ENCODE measurements at regions not wholly inside any gene's neighbourhood (a gene's known extent, or its start where the extent isn't known, plus 50 kb on each side); places are given as distances from the start of the nearest gene placed in this dataset.
"Not testable (repeated sequence)": the region's sequence is repeated elsewhere in the genome, so short reads cannot be mapped to it uniquely, and the experiment has no call there.

- FAIRE-seq, result no peak
These were observed 161.0 kb downstream of the SKIDA1 start for GRCh38 chr10:21364196-21365114.

DNA sequence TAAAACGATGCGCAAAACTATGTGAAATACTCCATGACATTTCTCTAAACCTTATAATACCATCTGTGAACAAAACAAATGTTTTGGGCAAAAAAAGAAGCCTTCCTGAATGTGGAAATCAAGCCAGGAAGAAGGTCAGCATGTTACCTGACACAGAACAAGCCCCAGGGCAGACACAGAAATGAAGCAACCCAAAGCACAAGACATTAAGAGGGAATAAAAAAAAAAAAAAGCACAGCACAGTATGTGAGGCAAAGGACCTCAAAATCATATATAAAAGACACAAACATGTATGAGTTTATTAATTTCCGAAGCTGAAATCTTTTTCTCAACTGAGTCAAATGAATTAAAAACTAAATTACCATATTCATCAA is 161.8 kb downstream of the SKIDA1 start:
- FAIRE-seq, result no peak

DNA sequence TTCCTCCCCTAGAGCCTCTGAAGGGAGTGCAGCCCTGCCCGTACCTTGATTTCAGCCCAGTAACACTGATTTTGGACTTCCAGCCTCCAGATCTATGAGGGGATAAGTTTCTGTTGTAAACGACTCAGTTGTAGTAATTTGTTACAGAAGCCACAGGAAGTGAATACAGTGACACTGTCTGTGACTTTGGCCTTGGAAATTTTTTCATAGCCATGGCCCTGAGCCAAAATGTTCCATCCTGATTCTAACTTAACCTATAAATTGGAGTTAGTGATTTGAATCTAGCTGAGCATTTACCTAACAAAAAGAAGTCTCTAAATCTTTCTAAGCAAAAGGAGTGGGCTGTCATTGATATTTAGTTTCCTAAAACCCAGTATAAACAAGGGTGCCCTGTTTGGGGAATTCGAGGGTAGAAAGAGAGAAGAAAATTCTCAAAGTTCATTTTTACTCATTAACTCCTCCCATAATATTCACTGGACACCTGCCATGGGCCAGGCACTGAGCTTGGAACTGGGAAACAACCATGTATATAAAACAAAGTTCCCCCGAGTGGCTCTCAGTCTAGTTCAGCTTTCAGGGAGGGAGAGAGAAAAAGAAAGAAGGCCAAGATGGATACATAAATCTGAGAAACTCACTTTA is 162.3 kb downstream of the SKIDA1 start:
- FAIRE-seq, result no peak

DNA sequence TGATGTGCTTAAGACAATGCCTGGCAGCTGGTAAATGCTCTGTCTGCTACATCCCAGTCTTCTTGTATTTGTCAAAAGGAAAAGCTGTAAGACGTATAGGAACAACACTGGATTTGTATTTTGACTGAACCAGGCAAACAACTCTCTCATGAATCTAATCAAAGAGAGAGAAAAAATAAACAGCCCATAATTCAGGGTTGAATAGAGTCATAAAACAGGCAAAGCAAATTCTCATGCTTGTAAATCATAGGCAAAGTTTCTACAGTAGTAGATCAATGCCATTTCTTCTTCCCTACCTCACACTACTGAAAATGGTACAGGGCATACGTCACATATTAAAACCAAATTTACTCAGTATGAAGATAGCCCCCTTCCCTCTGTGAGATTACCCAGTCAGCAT is 166.3 kb downstream of the SKIDA1 start:
- no peak for FAIRE-seq

DNA sequence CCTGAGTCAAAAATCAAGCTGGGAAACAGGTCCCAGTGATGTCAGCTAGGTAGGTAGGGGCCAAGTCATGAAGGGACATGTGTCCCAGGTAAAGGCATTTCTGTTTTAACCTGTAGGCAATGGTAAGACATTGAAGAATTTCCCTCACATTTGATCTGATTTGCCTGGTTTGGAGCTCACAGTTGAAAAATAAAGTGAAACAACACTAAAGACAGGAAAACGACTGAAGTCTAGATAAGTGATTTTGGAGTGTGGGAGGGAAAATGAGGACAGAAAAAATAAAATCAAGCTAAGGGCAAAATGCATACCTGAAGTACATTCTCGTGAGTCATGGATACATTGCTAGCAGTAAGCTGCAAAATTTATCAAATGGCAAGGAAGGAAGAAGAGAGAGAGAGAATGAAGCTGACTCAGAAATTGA is 169.9 kb downstream of the SKIDA1 start:
- no peak for FAIRE-seq

- FAIRE-seq, result no peak
These were observed 172.6 kb downstream of the SKIDA1 start for GRCh38 chr10:21352886-21353285.

DNA sequence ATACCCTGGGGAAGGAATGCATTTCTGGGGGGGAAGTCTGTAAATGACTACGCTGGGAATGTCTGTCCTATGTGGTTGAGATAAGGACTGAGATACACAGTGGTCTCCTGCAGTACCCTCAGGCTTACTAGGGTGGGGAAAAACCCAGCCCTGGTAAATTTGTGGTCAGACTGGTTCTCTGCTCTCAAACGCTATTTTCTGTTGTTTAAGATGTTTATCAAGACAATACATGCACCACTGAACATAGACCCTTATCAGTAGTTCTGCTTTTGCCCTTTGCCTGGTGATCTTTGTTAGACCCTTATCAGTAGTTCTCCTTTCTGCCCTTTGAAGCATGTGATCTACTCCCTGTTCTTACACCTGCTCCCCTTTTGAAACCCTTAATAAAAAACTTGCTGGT is 173.9 kb downstream of the SKIDA1 start:
- FAIRE-seq, result not testable (repeated sequence)

- FAIRE-seq, result no peak
These were observed 175.6 kb downstream of the SKIDA1 start for GRCh38 chr10:21349912-21350286.

DNA sequence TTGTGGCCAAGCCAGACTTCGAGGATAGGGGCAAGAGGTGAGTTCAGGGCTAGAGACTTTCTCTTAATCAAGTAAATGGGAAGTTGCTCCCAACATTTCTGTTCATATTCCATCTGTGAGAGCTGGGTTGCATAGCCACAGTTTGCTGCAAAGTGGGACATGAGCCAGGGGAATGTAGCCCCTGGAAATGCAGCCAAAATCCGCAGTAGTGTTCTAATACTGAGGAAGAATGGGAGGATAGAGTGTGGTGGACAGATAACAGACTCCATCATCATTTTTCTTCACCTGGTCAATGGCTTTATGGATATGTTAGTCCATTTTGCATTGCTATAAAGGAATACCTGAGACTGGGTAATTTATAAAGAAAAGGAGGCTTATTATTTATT is 177.7 kb downstream of the SKIDA1 start:
- FAIRE-seq, result no peak

- FAIRE-seq, result no peak
These were observed 178.3 kb downstream of the SKIDA1 start for GRCh38 chr10:21347043-21347784.

DNA sequence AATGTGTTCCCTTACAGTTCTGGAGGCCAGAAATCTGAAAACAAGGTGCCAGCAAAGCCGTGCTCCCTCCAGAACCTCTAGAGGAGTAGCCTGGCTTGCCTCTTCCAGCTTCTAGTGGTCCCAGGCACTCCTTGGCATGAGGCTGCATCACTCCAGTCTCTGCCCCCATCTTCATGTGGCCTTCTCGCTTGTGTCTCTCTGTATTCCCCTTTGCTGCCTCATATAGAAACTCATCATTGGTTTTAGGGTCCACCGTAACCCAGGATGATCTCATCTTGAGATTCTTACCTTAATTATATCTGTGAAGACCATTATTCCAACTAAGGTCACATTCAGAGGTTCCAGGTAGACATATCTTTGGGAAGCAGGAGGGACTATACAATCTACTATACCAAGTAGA is 182.4 kb downstream of the SKIDA1 start:
- no peak for FAIRE-seq

GRCh38 chr10:21342499-21342898 is 183.0 kb downstream of the SKIDA1 start:
- FAIRE-seq, result not testable (repeated sequence)

- FAIRE-seq, result no peak
These were observed 185.2 kb downstream of the SKIDA1 start for GRCh38 chr10:21340331-21340730.

DNA sequence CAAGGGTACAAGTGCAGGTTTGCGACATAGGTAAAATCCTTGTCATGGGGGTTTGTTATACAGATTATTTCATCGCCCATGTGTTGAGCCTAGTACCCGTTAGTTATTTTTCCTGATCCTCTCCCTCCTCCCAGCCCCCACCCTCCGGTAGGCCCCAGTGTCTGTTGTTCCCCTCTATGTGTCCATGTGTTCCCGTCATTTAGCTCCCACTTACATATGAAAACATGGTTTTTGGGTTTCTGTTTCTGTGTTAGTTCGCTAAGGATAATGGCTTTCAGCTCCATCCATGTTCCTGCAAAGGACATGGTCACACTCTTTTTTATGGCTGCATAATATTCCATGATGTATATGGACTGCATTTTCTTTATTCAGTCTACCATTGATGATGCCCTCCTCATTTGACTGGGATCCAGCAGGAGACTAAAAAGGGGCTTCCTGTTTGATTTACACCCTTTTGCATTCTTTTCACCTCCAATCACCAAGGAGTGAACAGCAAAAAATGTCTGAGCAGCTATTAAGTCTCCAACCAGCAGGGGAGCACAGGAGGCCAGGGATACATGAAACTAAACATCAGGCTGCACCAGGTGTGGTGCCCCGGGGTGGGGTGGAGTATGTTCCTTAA is 188.2 kb downstream of the SKIDA1 start:
- no peak for FAIRE-seq

- no peak for FAIRE-seq
These were observed 188.9 kb downstream of the SKIDA1 start for GRCh38 chr10:21336476-21337170.

DNA sequence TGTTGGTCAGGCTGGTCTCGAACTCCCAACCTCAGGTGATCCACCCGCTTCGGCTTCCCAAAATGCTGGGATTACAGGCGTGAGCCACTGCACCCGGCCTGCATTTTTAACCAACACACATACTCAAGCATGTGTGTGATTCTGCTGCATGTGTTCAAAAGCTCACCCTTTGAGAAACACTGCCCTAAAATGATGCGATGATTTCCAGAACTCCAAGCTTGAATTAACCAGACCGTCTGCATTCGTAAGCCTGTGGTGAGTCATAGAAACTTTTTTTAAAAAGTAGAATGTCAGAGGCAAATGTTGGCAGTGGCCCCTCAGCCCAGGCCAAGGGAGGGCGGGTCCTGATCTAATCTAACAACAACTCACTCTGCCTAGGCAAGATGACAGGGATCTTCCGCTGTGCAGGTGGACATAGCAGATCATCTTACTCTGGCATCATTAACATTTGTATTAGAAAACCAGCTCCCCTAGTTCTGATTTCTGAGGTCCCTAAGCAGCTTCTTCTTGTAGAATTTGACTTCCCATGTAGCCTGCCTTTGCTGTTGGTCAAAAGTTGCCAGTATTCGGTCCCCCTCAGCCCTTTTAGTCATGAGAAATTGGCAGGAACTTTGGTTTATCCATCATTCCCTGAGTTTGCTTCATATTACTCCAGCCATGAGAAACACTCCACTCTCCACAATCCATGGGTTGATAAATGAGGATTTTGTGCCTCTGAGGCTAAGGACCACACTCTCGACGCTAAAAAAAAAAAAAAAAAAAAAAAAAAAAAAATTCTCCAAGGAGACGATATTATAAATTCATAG is 190.4 kb downstream of the SKIDA1 start:
- FAIRE-seq, result no peak

- FAIRE-seq, result no peak
These were observed 194.9 kb downstream of the SKIDA1 start for GRCh38 chr10:21330628-21331020.

GRCh38 chr10:21329995-21330627 is 195.4 kb downstream of the SKIDA1 start:
- FAIRE-seq, result no peak

DNA sequence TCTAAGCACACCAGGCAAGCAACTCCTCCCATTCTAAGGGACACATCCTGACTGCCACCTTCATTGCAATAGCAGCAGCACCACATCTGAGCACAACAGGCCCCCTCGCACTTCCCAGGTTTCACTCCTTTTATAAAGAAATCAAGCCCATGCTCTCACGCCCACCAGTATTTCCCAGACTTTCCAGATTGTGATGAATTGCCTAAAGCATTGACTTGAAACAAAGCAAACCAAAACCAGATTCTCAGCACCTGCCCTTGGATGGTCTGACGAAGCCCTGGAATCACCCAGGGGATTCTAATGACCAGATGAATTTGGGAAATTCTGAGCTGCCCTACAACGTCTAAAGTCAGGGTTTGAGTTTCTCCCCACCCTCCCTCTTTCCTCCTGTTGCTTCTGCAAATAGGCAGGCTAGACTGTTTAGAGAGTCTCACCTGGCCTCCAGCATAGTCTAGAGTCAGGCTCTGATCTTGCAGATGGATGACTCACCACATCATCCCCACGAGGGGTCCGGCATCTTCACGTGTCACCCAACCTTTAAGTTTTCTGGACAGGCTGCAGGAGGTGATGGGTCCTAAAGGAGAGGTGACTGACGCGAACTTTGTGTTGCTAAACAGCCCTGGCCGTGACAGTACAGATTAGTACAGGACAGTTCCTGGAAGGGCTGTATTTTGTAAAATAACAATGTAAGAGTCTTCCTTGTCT is 198.0 kb downstream of the SKIDA1 start:
- no peak for FAIRE-seq

DNA sequence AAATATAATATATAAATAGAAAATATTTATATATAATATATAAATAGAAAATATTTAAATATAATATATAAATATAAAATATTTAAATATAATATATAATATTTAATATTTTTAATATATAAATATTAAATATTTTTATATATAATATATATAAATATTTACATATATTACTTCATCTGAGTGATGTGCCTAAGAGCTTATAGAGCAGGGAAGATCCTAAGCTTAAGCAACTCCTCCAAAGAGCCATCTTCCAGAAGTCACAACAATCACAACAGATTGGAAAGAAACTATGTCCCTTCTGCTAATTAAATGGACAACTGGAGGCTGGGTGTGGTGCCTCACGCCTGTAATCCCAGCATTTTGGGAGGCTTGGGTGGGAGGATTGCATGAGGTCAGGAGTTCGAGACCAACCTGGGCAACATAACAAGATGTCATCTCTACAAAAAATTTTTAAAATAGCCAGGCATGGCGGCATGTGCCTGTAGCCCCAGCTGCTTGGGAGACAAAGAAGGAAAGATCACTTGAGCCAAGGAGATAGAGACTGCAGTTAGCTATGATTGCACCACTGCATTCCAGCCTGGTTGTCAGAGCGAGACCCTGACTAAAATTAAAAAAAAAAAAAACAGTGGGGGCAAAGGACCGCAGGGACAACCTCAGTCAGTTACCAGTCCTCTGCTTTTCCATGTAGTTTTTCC is 198.7 kb downstream of the SKIDA1 start:
- FAIRE-seq, result no peak
